Transverse colon (tissue), 4 donors: ENCODE measurements at regions not wholly inside any gene's neighbourhood (a gene's known extent, or its start where the extent isn't known, plus 50 kb on each side); places are given as distances from the start of the nearest gene placed in this dataset.

ENCODE experiments used
- DNase-seq: peaks from one replicate; pipeline ENCODE4 v3.0.0-alpha.2; 2019
- H3K27ac ChIP-seq, 4 donors: fragments of 200-600 bp; sonication (generic); 2 replicates each; pipeline ENCODE4 v1.5.1; 2016 to 2018; ENCODE audit warnings: inconsistent platforms in 4 of 4
- H3K27me3 ChIP-seq: fragments of 200-600 bp; sonication (generic); 2 replicates; pipeline ENCODE4 v1.5.1; 2017; ENCODE audit warnings: inconsistent platforms
- H3K36me3 ChIP-seq, 4 donors: fragments of 200-600 bp; sonication (generic); 2 replicates each; pipeline ENCODE4 v1.5.1; 2017 to 2019; ENCODE audit warnings: inconsistent platforms in 4 of 4
- H3K4me1 ChIP-seq, 4 donors: fragments of 200-600 bp; sonication (generic); 2 replicates each; pipeline ENCODE4 v1.5.1; 2017 to 2020; ENCODE audit warnings: inconsistent platforms in 4 of 4
- H3K4me3 ChIP-seq, 4 donors: fragments of 200-600 bp; sonication (generic); 1 replicate in 1 of 4; 2 replicates in 3 of 4; pipeline versions ENCODE4 v1.5.1 to v1.6.1; 2017 to 2019; ENCODE audit warnings: inconsistent platforms in 4 of 4
- H3K9me3 ChIP-seq, 2 donors: fragments of 200-600 bp; sonication (generic); 2 replicates each; pipeline ENCODE4 v1.5.1; 2017 to 2019; ENCODE audit warnings: inconsistent platforms in 2 of 2
- CTCF ChIP-seq, 5 experiments: fragments of 200-600 bp in 3 of 5; fragments of 450-650 bp in 2 of 5; sonication (generic) in 3 of 5; IDR thresholded peaks; 1 replicate in 2 of 5; 2 replicates in 3 of 5; pipeline ENCODE4 v1.5.1; 2016 to 2017; ENCODE audit warnings: antibody characterized with exemption in 5 of 5, inconsistent platforms in 3 of 5, mild to moderate bottlenecking in 2 of 5, moderate library complexity in 1 of 5
- EP300 ChIP-seq: sonication (generic); formaldehyde crosslinking; IDR thresholded peaks from one replicate; pipeline ENCODE4 v1.6.1; 2017; ENCODE audit warnings: antibody characterized with exemption, low read depth
- POLR2A ChIP-seq: fragments of 450-650 bp; IDR thresholded peaks from one replicate; pipeline ENCODE4 v1.6.1; 2016; ENCODE audit warnings: antibody characterized with exemption, mild to moderate bottlenecking, moderate library complexity
- POLR2AphosphoS5 ChIP-seq, 3 donors: sonication (generic); formaldehyde crosslinking; IDR thresholded peaks; one replicate each; pipeline ENCODE4 v1.6.1; 2016; ENCODE audit warnings: antibody characterized with exemption in 3 of 3
- WGBS, 2 donors: methylation state at CpG; one replicate each; pipeline ENCODE4 v1.1.5; 2018; ENCODE audit warnings: low coverage in 1 of 2; 5-methylcytosine and 5-hydroxymethylcytosine counted together
- in situ Hi-C, 4 donors: fragments of 200-750 bp; cut with MboI; loops; one replicate each; pipeline versions ENCODE4 v1.15.0 to v1.15.1; 2017; ENCODE audit warnings: low sequenced_read_pairs in 3 of 4, low pct_ligation_motif_present in 1 of 4, low pct_unique_long_range_greater_than_20kb in 1 of 4
- intact Hi-C: fragments of 100-400 bp; cut with DNase I; formaldehyde crosslinking; loops from one replicate; pipeline ENCODE4 v1.15.1; 2023; ENCODE audit warnings: low total_unique reads

- H3K4me3 ChIP-seq, result no peak overlapping the region
- in situ Hi-C loops (no loop called here), intact Hi-C loops (no loop called here)
- no peak for DNase-seq
- H3K9me3 ChIP-seq, result peaks cover 0 to 10% of the 10 kb centered on the region in 2 donors
- H3K4me1 ChIP-seq, result no peaks in the 10 kb centered on the region
- no peaks in the 10 kb centered on the region for H3K36me3 ChIP-seq
- 67 to 88% methylated on average over 2 of the region's 2 CpGs for WGBS, 2 donors
- TF ChIP-seq POLR2AphosphoS5 (IDR thresholded peaks at IDR 0.05), result no peak
- TF ChIP-seq POLR2A, result no peak
- TF ChIP-seq CTCF (IDR thresholded peaks at IDR 0.05), result no peak
- no peak for TF ChIP-seq EP300
- no peaks in the 10 kb centered on the region for H3K27me3 ChIP-seq
- H3K27ac ChIP-seq, result no peak overlapping the region
These were observed 196.0 kb upstream of the FZD8 start for GRCh38 chr10:35838054-35838453.

- Histone ChIP-seq H3K4me3 (no peak overlapping the region), H3K9me3 (no peaks in the 10 kb centered on the region), H3K4me1 (no peaks in the 10 kb centered on the region), H3K27me3 (no peaks in the 10 kb centered on the region), H3K36me3 (no peaks in the 10 kb centered on the region), H3K27ac (no peak overlapping the region)
- DNase-seq, result no peak
- WGBS, 2 donors, result 89 to 90% methylated on average over 3 of the region's 3 CpGs
- intact Hi-C loops (no loop called here), in situ Hi-C loops (no loop called here)
- no peak for TF ChIP-seq CTCF (IDR thresholded peaks at IDR 0.05)
- no peak for TF ChIP-seq POLR2A
- no peak for TF ChIP-seq POLR2AphosphoS5 (IDR thresholded peaks at IDR 0.05)
- TF ChIP-seq EP300, result no peak
These were observed 193.4 kb upstream of the FZD8 start for GRCh38 chr10:35835545-35835944.

GRCh38 chr10:35834877-35835494 is 192.9 kb upstream of the FZD8 start:
- Histone ChIP-seq H3K9me3 (no peaks in the 10 kb centered on the region), H3K4me3 (no peak overlapping the region), H3K4me1 (no peaks in the 10 kb centered on the region), H3K36me3 (no peaks in the 10 kb centered on the region), H3K27ac (no peak overlapping the region), H3K27me3 (no peaks in the 10 kb centered on the region)
- intact Hi-C loops, result no loop called here
- in situ Hi-C loops, result no loop called here
- TF ChIP-seq POLR2AphosphoS5 (IDR thresholded peaks at IDR 0.05), result no peak
- no peak for TF ChIP-seq POLR2A
- TF ChIP-seq EP300, result no peak
- no peak for TF ChIP-seq CTCF (IDR thresholded peaks at IDR 0.05)
- WGBS, 2 donors, result 92 to 96% methylated on average over 7 to 10 of the region's 10 CpGs
- no peak for DNase-seq

GRCh38 chr10:35827783-35828182 is 185.7 kb upstream of the FZD8 start:
- in situ Hi-C loops (no loop called here), intact Hi-C loops (no loop called here)
- H3K36me3 ChIP-seq, result no peaks in the 10 kb centered on the region
- WGBS, 2 donors, result 89 to 94% methylated on average over 2 to 9 of the region's 9 CpGs
- no peak overlapping the region for H3K27ac ChIP-seq
- DNase-seq, result no peak
- no peak overlapping the region for H3K4me3 ChIP-seq
- TF ChIP-seq POLR2A (no peak), CTCF (IDR thresholded peaks at IDR 0.05) (no peak), POLR2AphosphoS5 (IDR thresholded peaks at IDR 0.05) (no peak), EP300 (no peak)
- no peaks in the 10 kb centered on the region for H3K27me3 ChIP-seq
- H3K9me3 ChIP-seq, result no peaks in the 10 kb centered on the region
- H3K4me1 ChIP-seq, result no peaks in the 10 kb centered on the region
